Activated naive CD4-positive, alpha-beta T cell treated with anti-CD3 and anti-CD28 coated beads, Interleukin-2, amount 50 U/mL, for 16 hours (primary cell): ENCODE measurements at regions not wholly inside any gene's neighbourhood (a gene's known extent, or its start where the extent isn't known, plus 50 kb on each side); places are given as distances from the start of the nearest gene placed in this dataset.

ENCODE experiments used
- DNase-seq: peaks from one replicate; pipeline ENCODE4 v3.0.0-alpha.2; 2020

GRCh38 chr10:4661511-4662255 is 164.3 kb upstream of the AKR1E2 start:
- no peak for DNase-seq

GRCh38 chr10:4658777-4659176 is 167.2 kb upstream of the AKR1E2 start:
- no peak for DNase-seq

- peak; percentile 42 for DNase-seq
These were observed 169.3 kb upstream of the AKR1E2 start for GRCh38 chr10:4656576-4657194.

GRCh38 chr10:4655879-4656278 is 170.1 kb upstream of the AKR1E2 start:
- DNase-seq, result no peak

- no peak for DNase-seq
These were observed 170.6 kb upstream of the AKR1E2 start for GRCh38 chr10:4655406-4655805.

GRCh38 chr10:4654496-4654895 is 171.5 kb upstream of the AKR1E2 start:
- no peak for DNase-seq

GRCh38 chr10:4653160-4653559 is 172.8 kb upstream of the AKR1E2 start:
- no peak for DNase-seq

- DNase-seq, result peak; percentile 60
These were observed 173.6 kb upstream of the AKR1E2 start for GRCh38 chr10:4652111-4653010.

- DNase-seq, result no peak
These were observed 174.5 kb upstream of the AKR1E2 start for GRCh38 chr10:4651404-4652037.

GRCh38 chr10:4650582-4650981 is 175.4 kb upstream of the AKR1E2 start:
- DNase-seq, result no peak

- no peak for DNase-seq
These were observed 176.0 kb upstream of the AKR1E2 start for GRCh38 chr10:4649886-4650508.

GRCh38 chr10:4649471-4649870 is 176.5 kb upstream of the AKR1E2 start:
- DNase-seq, result no peak

GRCh38 chr10:4648999-4649398 is 177.0 kb upstream of the AKR1E2 start:
- no peak for DNase-seq

- no peak for DNase-seq
These were observed 178.8 kb upstream of the AKR1E2 start for GRCh38 chr10:4647109-4647785.

GRCh38 chr10:4646547-4646946 is 179.5 kb upstream of the AKR1E2 start:
- DNase-seq, result no peak

GRCh38 chr10:4645836-4646235 is 180.2 kb upstream of the AKR1E2 start:
- DNase-seq, result no peak

GRCh38 chr10:4643471-4643870 is 182.5 kb upstream of the AKR1E2 start:
- DNase-seq, result no peak

- DNase-seq, result no peak
These were observed 186.0 kb upstream of the AKR1E2 start for GRCh38 chr10:4639960-4640359.

- DNase-seq, result no peak
These were observed 187.9 kb upstream of the AKR1E2 start for GRCh38 chr10:4638099-4638498.

GRCh38 chr10:4637657-4638056 is 188.3 kb upstream of the AKR1E2 start:
- DNase-seq, result no peak

GRCh38 chr10:4635883-4636282 is 190.1 kb upstream of the AKR1E2 start:
- no peak for DNase-seq

- DNase-seq, result no peak
These were observed 190.6 kb upstream of the AKR1E2 start for GRCh38 chr10:4635388-4635787.
